ENCODE measurements at regions not wholly inside any gene's neighbourhood (a gene's known extent, or its start where the extent isn't known, plus 50 kb on each side); places are given as distances from the start of the nearest gene placed in this dataset.

- H3K36me3 ChIP-seq: no peaks in the 10 kb centered on the region
- intact Hi-C loops (cut with DNase I): no loop called here
- no peaks in the 10 kb centered on the region for H3K27me3 ChIP-seq
- 74 to 89% methylated on average over 3 of the region's 3 CpGs for WGBS, 2 donors
- H3K27ac ChIP-seq: no peak overlapping the region
- H3K4me3 ChIP-seq: no peak overlapping the region
- DNase-seq: no peak
- no peaks in the 10 kb centered on the region for H3K9me3 ChIP-seq
- H3K4me1 ChIP-seq: peaks cover 0 to 6% (median 2%) of the 10 kb centered on the region in 4 donors
- TF ChIP-seq, protein P1, sequence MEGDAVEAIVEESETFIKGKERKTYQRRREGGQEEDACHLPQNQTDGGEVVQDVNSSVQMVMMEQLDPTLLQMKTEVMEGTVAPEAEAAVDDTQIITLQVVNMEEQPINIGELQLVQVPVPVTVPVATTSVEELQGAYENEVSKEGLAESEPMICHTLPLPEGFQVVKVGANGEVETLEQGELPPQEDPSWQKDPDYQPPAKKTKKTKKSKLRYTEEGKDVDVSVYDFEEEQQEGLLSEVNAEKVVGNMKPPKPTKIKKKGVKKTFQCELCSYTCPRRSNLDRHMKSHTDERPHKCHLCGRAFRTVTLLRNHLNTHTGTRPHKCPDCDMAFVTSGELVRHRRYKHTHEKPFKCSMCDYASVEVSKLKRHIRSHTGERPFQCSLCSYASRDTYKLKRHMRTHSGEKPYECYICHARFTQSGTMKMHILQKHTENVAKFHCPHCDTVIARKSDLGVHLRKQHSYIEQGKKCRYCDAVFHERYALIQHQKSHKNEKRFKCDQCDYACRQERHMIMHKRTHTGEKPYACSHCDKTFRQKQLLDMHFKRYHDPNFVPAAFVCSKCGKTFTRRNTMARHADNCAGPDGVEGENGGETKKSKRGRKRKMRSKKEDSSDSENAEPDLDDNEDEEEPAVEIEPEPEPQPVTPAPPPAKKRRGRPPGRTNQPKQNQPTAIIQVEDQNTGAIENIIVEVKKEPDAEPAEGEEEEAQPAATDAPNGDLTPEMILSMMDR (IDR thresholded peaks at IDR 0.05): no peak
- TF ChIP-seq POLR2A (IDR thresholded peaks at IDR 0.05) (no peak), POLR2AphosphoS5 (IDR thresholded peaks at IDR 0.05) (no peak), EP300 (IDR thresholded peaks at IDR 0.05) (no peak)
Measured at GRCh38 chr1:60759291-60759690, 323.1 kb upstream of the NFIA start.

DNA sequence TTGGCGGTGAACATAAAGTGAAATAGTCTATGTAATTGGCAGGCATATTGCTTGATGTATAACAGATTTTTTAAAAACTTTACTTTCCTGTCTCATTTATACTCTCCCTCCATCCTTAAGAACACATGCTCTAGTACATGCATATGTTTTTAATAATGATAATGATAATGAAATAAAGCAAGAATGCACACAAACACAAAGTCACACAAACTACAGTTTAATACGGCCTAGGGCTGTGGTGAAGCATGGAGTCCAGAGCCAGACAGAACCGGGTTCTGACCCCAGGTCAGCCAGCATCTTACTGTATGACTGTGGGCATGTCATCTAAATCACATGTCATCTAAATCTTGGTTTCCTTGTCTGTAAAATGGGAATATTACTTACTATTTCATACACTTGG, 324.9 kb upstream of the NFIA start:
- Histone ChIP-seq H3K36me3 (no peaks in the 10 kb centered on the region), H3K9me3 (no peaks in the 10 kb centered on the region), H3K4me3 (no peak overlapping the region), H3K27ac (no peak overlapping the region), H3K27me3 (no peaks in the 10 kb centered on the region), H3K4me1 (peaks cover 0 to 6% (median 2%) of the 10 kb centered on the region in 4 donors)
- no peak for DNase-seq
- 76 to 79% methylated on average over 3 of the region's 3 CpGs for WGBS, 2 donors
- TF ChIP-seq, protein P1 (IDR thresholded peaks at IDR 0.05): no peak
- TF ChIP-seq POLR2AphosphoS5 (IDR thresholded peaks at IDR 0.05) (no peak), EP300 (IDR thresholded peaks at IDR 0.05) (no peak), POLR2A (IDR thresholded peaks at IDR 0.05) (no peak)
- intact Hi-C loops (cut with DNase I): no loop called here

DNA sequence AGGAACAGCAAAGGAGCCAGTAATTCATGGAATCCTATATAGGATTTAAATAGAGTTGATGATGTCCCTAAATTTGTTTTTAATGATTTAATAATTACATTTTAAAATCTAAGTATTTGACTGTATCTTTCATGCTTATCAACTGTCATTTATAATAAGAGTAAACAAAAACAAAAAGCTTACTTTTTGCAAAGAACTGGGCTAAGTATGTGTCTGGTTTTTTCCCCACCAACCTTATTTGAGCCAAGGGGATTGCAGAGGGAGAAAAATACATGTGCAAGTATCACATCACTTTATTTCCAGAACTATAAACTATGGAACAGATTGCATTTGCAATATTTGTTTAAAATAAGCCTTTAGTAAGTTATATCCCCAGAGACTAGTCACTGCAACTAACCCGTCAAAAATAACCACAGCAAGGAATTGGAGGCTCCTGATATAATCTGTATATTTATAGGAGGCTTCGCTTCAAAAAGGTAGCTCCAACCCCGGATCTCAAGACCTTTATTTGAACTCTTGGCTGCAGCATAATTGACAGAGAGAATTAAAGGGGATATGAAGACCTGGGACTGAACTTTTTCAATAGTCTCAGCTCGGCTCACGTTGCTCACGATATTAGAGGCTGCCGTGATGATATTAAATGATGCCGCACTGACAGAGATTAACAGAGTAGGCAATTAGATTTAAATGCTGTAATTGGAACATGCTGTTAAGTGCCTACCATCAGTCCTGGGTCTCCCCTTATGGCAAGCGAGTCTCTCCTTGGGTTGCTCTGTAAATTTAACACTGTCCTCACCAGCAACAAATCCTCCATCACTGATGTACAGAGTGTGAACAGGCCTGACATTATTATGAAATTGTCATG, 329.1 kb upstream of the NFIA start:
- no peak for TF ChIP-seq POLR2AphosphoS5 (IDR thresholded peaks at IDR 0.05)
- TF ChIP-seq EP300 (IDR thresholded peaks at IDR 0.05): no peak
- TF ChIP-seq POLR2A (IDR thresholded peaks at IDR 0.05): no peak
- TF ChIP-seq, protein P1 (IDR thresholded peaks at IDR 0.05): no peak
- intact Hi-C loops (cut with DNase I): no loop called here
- WGBS, 2 donors: 87 to 92% methylated on average over 9 of the region's 9 CpGs
- Histone ChIP-seq H3K27ac (no peak overlapping the region), H3K4me1 (no peaks in the 10 kb centered on the region), H3K9me3 (no peaks in the 10 kb centered on the region), H3K36me3 (no peaks in the 10 kb centered on the region), H3K27me3 (no peaks in the 10 kb centered on the region), H3K4me3 (no peak overlapping the region)
- DNase-seq: no peak

DNA sequence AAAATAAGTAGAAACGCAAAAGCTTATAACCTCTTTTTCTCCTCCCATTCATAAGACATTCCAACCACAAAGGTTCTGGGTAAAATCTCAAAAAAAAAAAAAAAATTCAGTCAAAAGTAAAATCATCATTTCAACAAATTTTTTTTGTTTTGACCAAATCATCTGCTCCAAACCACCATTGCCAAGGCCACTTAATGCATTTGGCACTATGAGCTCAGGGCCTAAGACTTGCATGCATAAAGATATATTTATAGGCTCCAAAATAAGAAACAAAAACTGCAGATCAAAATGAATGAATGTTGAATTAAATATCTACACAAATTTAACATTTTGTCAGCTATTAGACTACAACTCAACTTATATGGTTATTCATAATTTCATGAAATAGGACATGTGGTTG, 331.1 kb upstream of the NFIA start:
- no peaks in the 10 kb centered on the region for H3K36me3 ChIP-seq
- no peaks in the 10 kb centered on the region for H3K4me1 ChIP-seq
- H3K27me3 ChIP-seq: no peaks in the 10 kb centered on the region
- H3K27ac ChIP-seq: no peak overlapping the region
- H3K9me3 ChIP-seq: no peaks in the 10 kb centered on the region
- intact Hi-C loops (cut with DNase I): no loop called here
- DNase-seq: no peak
- TF ChIP-seq POLR2AphosphoS5 (IDR thresholded peaks at IDR 0.05): no peak
- TF ChIP-seq, protein P1 (IDR thresholded peaks at IDR 0.05): no peak
- TF ChIP-seq EP300 (IDR thresholded peaks at IDR 0.05): no peak
- no peak for TF ChIP-seq POLR2A (IDR thresholded peaks at IDR 0.05)
- H3K4me3 ChIP-seq: no peak overlapping the region
- WGBS, 2 donors: 93 to 97% methylated on average over 1 of the region's 1 CpG
